IMR-90 (cell line): ENCODE measurements at regions not wholly inside any gene's neighbourhood (a gene's known extent, or its start where the extent isn't known, plus 50 kb on each side); places are given as distances from the start of the nearest gene placed in this dataset.

Source experiments
- ATAC-seq: fragments of 200-7000 bp; cut with Tn5 transposase; 2 replicates; pipeline ENCODE4 v1.9.1; 2020; ENCODE audit warnings: low read depth, mild to moderate bottlenecking, moderate library complexity
- BruUV-seq: library from RNA; stranded (reverse); fragments of 400-500 nt; replicated peaks from 2 replicates; lab custom pipeline; 2021; lab: Mats Ljungman, UMichigan
- CTCF ChIA-PET: fragments of 300-600 bp; formaldehyde crosslinking; extraction: SDS; loops from one replicate; lab custom pipeline; 2021; ENCODE audit warnings: antibody characterized with exemption; lab: Yijun Ruan, JAX
- POLR2A ChIA-PET: fragments of 300-600 bp; sonication (Branson Sonifier 250); formaldehyde crosslinking; loops from one replicate; lab custom pipeline; 2022; ENCODE audit warnings: antibody characterized with exemption; ENCODE audit not compliant: unreplicated experiment; lab: Charles Lee
- DNase-seq: peaks from one replicate; pipeline ENCODE4 v3.0.0; 2013
- H2AFZ ChIP-seq: replicated peaks from 2 replicates; pipeline ENCODE3; 2013; ENCODE audit warnings: low read length, mild to moderate bottlenecking; ENCODE audit not compliant: poor library complexity
- H2AK5ac ChIP-seq: 2 replicates; pipeline ENCODE4 v1.6.1; 2013; ENCODE audit warnings: low read depth, low read length, inconsistent platforms
- H2AK9ac ChIP-seq: replicated peaks from 2 replicates; pipeline ENCODE3; 2013; ENCODE audit warnings: mild to moderate bottlenecking, low read depth, low read length, moderate library complexity; ENCODE audit not compliant: poor library complexity
- H2BK120ac ChIP-seq: 2 replicates; pipeline ENCODE4 v1.6.1; 2013; ENCODE audit warnings: low read depth, low read length, inconsistent platforms
- H2BK15ac ChIP-seq: 3 replicates; pipeline ENCODE4 v1.6.1; 2013; ENCODE audit warnings: low read depth, low read length, inconsistent platforms
- H2BK20ac ChIP-seq: 2 replicates; pipeline ENCODE4 v1.6.1; 2013; ENCODE audit warnings: low read depth, mild to moderate bottlenecking, inconsistent platforms, low read length, moderate library complexity
- H2BK5ac ChIP-seq: 2 replicates; pipeline ENCODE4 v1.6.1; 2013; ENCODE audit warnings: mild to moderate bottlenecking, low read depth, low read length, inconsistent platforms; ENCODE audit not compliant: poor library complexity, severe bottlenecking
- H3K14ac ChIP-seq: replicated peaks from 2 replicates; pipeline ENCODE4 v1.6.1; 2013; ENCODE audit warnings: low read depth, low read length, inconsistent platforms
- H3K18ac ChIP-seq: 2 replicates; pipeline ENCODE4 v1.6.1; 2013; ENCODE audit warnings: low read depth, low read length, control low read depth
- H3K23ac ChIP-seq: 2 replicates; pipeline ENCODE4 v1.6.1; 2013; ENCODE audit warnings: low read depth, low read length, inconsistent platforms
- H3K27ac ChIP-seq: 2 replicates; pipeline ENCODE4 v1.5.1; 2013; ENCODE audit warnings: mild to moderate bottlenecking, control low read depth, low read length; ENCODE audit not compliant: insufficient read depth
- H3K27me3 ChIP-seq: 2 replicates; pipeline ENCODE4 v1.6.1; 2013; ENCODE audit warnings: low read length; ENCODE audit not compliant: control insufficient read depth, insufficient read depth
- H3K36me3 ChIP-seq: 2 replicates; pipeline ENCODE4 v1.6.1; 2013; ENCODE audit warnings: low read length, mixed read lengths; ENCODE audit not compliant: control insufficient read depth, insufficient read depth
- H3K4ac ChIP-seq: 2 replicates; pipeline ENCODE4 v1.6.1; 2013; ENCODE audit warnings: low read depth, low read length, inconsistent platforms
- H3K4me1 ChIP-seq: 2 replicates; pipeline ENCODE4 v1.6.1; 2013; ENCODE audit warnings: low read length, mixed read lengths; ENCODE audit not compliant: control insufficient read depth, insufficient read depth
- H3K4me2 ChIP-seq: 2 replicates; pipeline ENCODE4 v1.6.1; 2013; ENCODE audit warnings: low read depth, mild to moderate bottlenecking, control low read depth, low read length, moderate library complexity
- H3K4me3 ChIP-seq: 2 replicates; pipeline ENCODE4 v1.5.1; 2013; ENCODE audit warnings: low read depth, mild to moderate bottlenecking, control low read depth, low read length, moderate library complexity; ENCODE audit not compliant: insufficient read depth
- H3K56ac ChIP-seq: 2 replicates; pipeline ENCODE4 v1.6.1; 2013; ENCODE audit warnings: low read length, inconsistent platforms; ENCODE audit not compliant: insufficient read depth; ENCODE audit errors: extremely low read depth
- H3K79me1 ChIP-seq, 2 experiments: 2 replicates each; pipeline ENCODE4 v1.6.1; 2013; ENCODE audit warnings: low read length in 2 of 2, inconsistent platforms in 1 of 2, low read depth in 1 of 2
- H3K9ac ChIP-seq: 2 replicates; pipeline ENCODE4 v1.6.1; 2013; ENCODE audit warnings: low read depth, low read length, control low read depth
- H3K9me1 ChIP-seq: 2 replicates; pipeline ENCODE4 v1.6.1; 2013; ENCODE audit warnings: low read length, inconsistent platforms; ENCODE audit not compliant: insufficient read depth
- H3K9me3 ChIP-seq: 2 replicates; pipeline ENCODE4 v1.6.1; 2013; ENCODE audit warnings: low read length; ENCODE audit not compliant: control insufficient read depth, insufficient read depth
- H4K20me1 ChIP-seq: 2 replicates; pipeline ENCODE4 v1.6.1; 2013; ENCODE audit warnings: low read length, inconsistent platforms; ENCODE audit not compliant: insufficient read depth
- H4K5ac ChIP-seq: 2 replicates; pipeline ENCODE4 v1.6.1; 2013; ENCODE audit warnings: mild to moderate bottlenecking, low read depth, low read length, control low read depth
- H4K8ac ChIP-seq, 2 experiments: 2 replicates each; pipeline ENCODE4 v1.6.1; 2013; ENCODE audit warnings: low read depth in 2 of 2, low read length in 2 of 2, control low read depth in 1 of 2, inconsistent platforms in 1 of 2
- H4K91ac ChIP-seq: 2 replicates; pipeline ENCODE4 v1.6.1; 2013; ENCODE audit warnings: low read depth, low read length, inconsistent platforms; ENCODE audit not compliant: insufficient read depth
- CEBPB ChIP-seq: IDR thresholded peaks from 2 replicates; pipeline ENCODE4 v1.6.1; 2012; ENCODE audit warnings: low read depth, low read length, improper control_type of control experiment
- MAFK ChIP-seq: IDR thresholded peaks from 2 replicates; pipeline ENCODE4 v1.6.1; 2012; ENCODE audit warnings: low read depth, low read length, improper control_type of control experiment
- RAD21 ChIP-seq: IDR thresholded peaks from 2 replicates; pipeline ENCODE4 v1.6.1; 2012; ENCODE audit warnings: low read length, improper control_type of control experiment
- WGBS, 2 experiments: methylation state at CpG; one replicate each; pipeline versions ENCODE4 v1.1.5 to v1.1.7; 2013; ENCODE audit warnings: missing lambda C conversion rate in 2 of 2; ENCODE audit not compliant: insufficient read length in 1 of 2; ENCODE audit errors: extremely low coverage in 2 of 2; 5-methylcytosine and 5-hydroxymethylcytosine counted together
- dilution Hi-C: fragments of 300-500 bp; cut with HindIII; formaldehyde crosslinking; loops from one replicate; pipeline ENCODE4 v1.14.3; 2018; ENCODE audit warnings: low sequenced_read_pairs; ENCODE audit not compliant: unreplicated experiment
- in situ Hi-C: fragments of 300-500 bp; cut with MboI; formaldehyde crosslinking; loops from 3 replicates; pipeline ENCODE4 v1.14.3; 2019; ENCODE audit warnings: low sequenced_read_pairs, inconsistent platforms, mixed read lengths
- intact Hi-C: fragments of 100-400 bp; cut with micrococcal nuclease; formaldehyde crosslinking; loops from 2 replicates; pipeline ENCODE4 v1.10.0; 2022

GRCh38 chr12:65720136-65721130 is 103.8 kb upstream of the HMGA2 start (continued):
- no peak for TF ChIP-seq RAD21

GRCh38 chr12:65721541-65722190 is 102.6 kb upstream of the HMGA2 start:
- H2AK5ac ChIP-seq, result no peak overlapping the region
- H3K27ac ChIP-seq, result no peak overlapping the region
- H3K56ac ChIP-seq, result no peak overlapping the region
- H3K4me3 ChIP-seq, result no peak overlapping the region
- no peak overlapping the region for H3K4ac ChIP-seq
- TF ChIP-seq CEBPB, result peak; percentile 49
- no peak for TF ChIP-seq MAFK
- no peak for DNase-seq
- H2AFZ ChIP-seq, result no peak overlapping the region
- intact Hi-C loops, result loop anchor here (10.0 kb wide), 1 partner anchor 827 kb away; no protein-coding TSS in a partner anchor
- H3K4me1 ChIP-seq, result no peaks in the 10 kb centered on the region
- ATAC-seq, result no peak
- H2BK15ac ChIP-seq, result no peak overlapping the region
- H3K9me1 ChIP-seq, result no peaks in the 10 kb centered on the region; the same call in 1 of the 2 replicates
- no peak overlapping the region for H2BK120ac ChIP-seq
- no peak overlapping the region for H3K4me2 ChIP-seq
- dilution Hi-C loops, result no loop called here
- in situ Hi-C loops, result loop anchor here (25.0 kb wide), 1 partner anchor 809 kb away; no protein-coding TSS in a partner anchor
- no CpG with 5 or more reads among the region's 3 CpGs for WGBS, 2 experiments
- no peak overlapping the region for H2AK9ac ChIP-seq
- no TSS peak for BruUV-seq
- no peak overlapping the region for H4K8ac ChIP-seq
- H2BK5ac ChIP-seq, result no peak overlapping the region
- H2BK20ac ChIP-seq, result no peak overlapping the region
- no peaks in the 10 kb centered on the region for H3K79me1 ChIP-seq
- H4K20me1 ChIP-seq, result no peaks in the 10 kb centered on the region
- ChIA-PET POLR2A (no interaction called here), CTCF (no interaction called here)
- H3K18ac ChIP-seq, result no peak overlapping the region
- no peaks in the 10 kb centered on the region for H3K9me3 ChIP-seq
- no peak overlapping the region for H4K5ac ChIP-seq
- H3K14ac ChIP-seq, result no peak overlapping the region
- no peak overlapping the region for H3K9ac ChIP-seq
- H3K23ac ChIP-seq, result no peak overlapping the region
- H4K91ac ChIP-seq, result no peak overlapping the region
- H3K36me3 ChIP-seq, result no peaks in the 10 kb centered on the region
- H3K27me3 ChIP-seq, result no peaks in the 10 kb centered on the region
